Fibroblast of skin of scalp (primary cell): ENCODE measurements at regions not wholly inside any gene's neighbourhood (a gene's known extent, or its start where the extent isn't known, plus 50 kb on each side); places are given as distances from the start of the nearest gene placed in this dataset.

ENCODE experiments used
- DNase-seq: peaks from one replicate; pipeline ENCODE4 v3.0.0-alpha.2; 2013

DNA sequence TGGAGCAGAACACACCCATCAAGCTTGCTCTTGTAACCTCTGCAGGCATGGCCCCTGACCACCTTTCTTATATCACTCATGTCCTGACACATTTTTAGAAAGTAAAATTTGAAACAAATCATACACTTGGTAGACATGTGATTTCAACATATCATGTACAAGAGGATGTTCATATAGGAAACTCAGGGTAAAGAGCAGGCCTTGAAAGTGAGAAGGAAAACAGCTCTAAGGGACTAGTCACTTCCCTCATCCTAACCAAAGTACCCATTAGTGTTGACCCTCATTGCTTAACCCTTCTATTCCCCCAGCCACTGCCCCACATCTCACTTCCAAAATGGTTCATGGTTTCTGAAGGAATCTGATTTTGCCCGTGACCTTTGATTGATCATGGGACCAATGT, 492.4 kb upstream of the KLF4 start:
- no peak for DNase-seq

GRCh38 chr9:107980984-107981383, 491.4 kb upstream of the KLF4 start:
- DNase-seq = no peak

GRCh38 chr9:107976767-107977166, 487.2 kb upstream of the KLF4 start:
- DNase-seq = no peak

- DNase-seq = no peak
Measured at GRCh38 chr9:107975426-107976010, 485.9 kb upstream of the KLF4 start.

- no peak for DNase-seq
Measured at GRCh38 chr9:107973451-107973850, 483.9 kb upstream of the KLF4 start.

DNA sequence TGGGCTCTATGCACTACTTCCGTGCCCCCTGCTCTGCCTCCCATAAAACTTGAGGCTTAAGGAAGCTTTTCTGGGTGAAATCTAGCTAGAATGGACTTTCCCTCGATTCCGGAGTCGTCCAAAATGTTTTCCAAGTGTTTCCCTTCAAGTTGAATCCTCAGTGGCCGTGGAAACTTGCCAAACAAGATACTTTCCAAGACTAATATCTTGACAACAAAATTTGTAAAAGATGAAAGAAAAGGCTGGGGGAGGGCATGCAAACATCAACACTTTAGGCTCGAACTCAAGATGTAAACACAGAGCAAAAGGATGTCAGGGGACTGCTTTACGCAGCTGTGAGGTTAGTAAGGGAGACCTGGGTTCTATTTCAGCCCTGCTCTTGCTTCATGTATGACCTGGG, 482.8 kb upstream of the KLF4 start:
- no peak for DNase-seq

- no peak for DNase-seq
Measured at GRCh38 chr9:107971241-107971640, 481.7 kb upstream of the KLF4 start.

DNA sequence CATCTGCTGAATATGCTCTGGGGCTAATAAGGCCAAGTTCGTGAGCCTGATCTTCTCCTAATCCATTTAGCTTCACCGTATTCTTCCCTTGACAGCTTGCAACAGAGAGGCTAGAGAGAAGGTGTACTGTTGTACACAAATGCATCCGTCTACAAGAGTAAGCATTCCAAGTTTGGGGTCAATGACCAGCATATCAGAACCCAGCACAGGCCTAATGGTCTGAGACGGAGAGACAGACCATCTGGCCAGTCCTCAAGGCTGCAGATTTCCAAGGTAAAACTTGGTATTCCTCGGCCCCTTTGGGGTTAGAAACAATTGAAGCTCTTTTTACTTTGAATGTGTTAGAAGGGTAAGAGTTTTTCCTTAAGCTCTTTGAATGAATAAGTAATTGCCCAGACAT, 481.2 kb upstream of the KLF4 start:
- DNase-seq = no peak

DNA sequence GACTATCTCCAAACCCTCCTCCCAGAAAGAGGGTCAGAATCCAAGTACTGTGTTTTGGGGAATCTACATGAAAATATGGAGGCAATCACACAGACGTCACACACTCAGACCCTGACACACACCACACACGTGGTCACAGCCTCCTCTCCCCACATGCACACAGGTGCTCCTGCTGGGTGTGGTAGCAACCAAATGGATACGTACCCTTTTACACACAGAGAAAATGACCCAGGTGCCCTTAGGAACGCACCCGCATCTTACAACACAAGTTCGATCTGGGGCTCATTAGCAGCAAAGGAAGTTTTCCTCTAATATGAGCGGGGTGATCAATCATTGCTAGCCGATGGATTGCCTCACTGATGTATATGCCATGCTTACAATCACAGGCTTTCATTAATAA, 480.2 kb upstream of the KLF4 start:
- DNase-seq = no peak

- no peak for DNase-seq
Measured at GRCh38 chr9:107969141-107969540, 479.6 kb upstream of the KLF4 start.

DNA sequence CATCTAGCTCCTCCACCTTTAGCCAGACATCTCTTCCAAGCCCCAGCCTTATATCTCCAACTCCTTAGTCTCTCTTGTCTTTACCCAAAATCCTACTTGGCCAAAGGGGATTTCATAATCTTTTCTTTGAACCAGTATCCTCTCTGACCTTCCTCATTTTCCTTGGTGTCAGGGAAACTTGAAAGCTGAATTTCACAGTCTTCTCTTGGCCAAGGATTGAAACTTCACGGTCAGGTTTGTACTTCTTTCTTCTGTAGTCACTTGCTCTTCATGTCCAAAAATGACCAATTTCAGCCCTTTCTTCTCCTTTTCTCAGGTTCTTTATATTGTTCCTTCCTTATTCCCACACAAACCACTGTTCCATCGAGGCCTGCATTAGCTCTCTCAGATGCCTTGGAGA, 473.7 kb upstream of the KLF4 start:
- no peak for DNase-seq

DNA sequence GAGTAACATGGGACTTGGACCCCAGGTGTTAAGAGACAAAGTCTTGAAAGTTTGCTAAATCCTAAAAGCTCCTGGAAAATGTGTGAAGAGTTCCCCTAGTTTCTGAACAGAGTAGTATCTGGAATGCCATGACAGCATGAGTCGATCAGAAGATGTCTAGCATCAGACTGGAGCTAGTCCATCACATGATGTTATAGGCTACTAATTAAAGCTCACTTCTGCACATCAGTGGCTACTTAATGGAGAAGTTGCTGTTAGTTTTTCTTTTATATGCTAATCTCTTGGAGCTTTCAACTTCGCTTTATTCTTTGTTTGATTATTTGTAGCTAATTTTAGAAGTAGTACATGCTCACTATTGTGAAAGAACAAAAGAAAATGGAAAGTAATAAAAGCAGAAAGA, 471.3 kb upstream of the KLF4 start:
- DNase-seq = no peak

DNA sequence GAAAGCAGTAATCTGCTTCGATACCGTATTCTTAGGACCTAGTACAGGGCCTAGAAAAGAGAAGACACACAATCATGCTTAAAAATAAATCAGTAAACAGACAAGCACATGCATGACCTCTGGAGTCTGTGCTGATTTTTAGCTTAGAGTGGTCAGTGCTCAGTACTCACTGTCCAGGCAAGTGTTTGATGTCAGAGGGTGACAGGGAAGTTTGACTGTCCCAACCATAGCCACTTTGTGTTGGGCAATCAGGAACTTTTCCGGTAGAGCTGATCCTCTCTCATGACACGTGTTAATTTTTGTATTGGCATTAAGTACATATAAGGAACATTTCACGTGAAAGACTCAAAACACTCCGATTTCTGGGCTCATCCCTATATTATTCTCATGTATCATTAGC, 464.7 kb upstream of the KLF4 start:
- DNase-seq = no peak

- DNase-seq = no peak
Measured at GRCh38 chr9:107953556-107954125, 464.1 kb upstream of the KLF4 start.

DNA sequence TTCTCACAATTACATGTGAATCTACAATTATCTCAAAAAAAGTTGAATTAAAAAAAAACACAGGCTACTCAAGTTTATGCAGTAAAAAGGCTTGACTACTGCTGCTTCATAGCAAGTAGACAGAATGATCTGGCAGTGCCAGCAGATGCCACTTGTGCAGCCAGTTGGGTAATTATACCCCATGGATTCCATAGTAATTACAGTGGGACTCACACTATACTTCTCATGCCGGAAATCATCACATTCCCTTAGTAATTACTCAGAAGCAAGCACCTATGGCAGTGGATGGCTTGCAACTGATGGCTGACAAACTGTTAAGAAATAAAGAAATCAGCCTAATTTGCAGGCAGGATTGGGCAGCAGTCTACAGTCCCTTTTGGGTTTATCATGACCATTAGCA, 463.2 kb upstream of the KLF4 start:
- no peak for DNase-seq

DNA sequence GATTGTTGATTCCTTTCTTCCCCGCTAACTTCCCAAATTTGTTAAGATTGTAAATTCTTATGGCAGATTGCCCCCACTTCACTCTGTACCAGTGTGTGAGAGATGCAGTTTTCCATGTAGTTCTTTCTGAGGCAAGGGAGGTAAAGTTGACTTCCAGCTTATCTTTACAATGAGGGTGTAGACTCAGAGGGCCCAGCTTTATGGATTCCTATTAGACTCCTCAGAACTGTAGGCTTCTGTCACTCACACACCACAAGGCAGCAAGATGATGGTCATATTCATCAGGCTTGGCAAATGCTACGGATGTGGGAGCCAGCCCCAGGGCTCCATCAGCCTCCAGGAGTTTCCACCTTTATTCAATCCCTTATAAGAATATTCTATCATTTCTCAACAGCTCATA, 461.9 kb upstream of the KLF4 start:
- no peak for DNase-seq

GRCh38 chr9:107949061-107949460, 459.5 kb upstream of the KLF4 start:
- DNase-seq = no peak

- no peak for DNase-seq
Measured at GRCh38 chr9:107948601-107949000, 459.0 kb upstream of the KLF4 start.

GRCh38 chr9:107948086-107948485, 458.5 kb upstream of the KLF4 start:
- peak; percentile 23 for DNase-seq

DNA sequence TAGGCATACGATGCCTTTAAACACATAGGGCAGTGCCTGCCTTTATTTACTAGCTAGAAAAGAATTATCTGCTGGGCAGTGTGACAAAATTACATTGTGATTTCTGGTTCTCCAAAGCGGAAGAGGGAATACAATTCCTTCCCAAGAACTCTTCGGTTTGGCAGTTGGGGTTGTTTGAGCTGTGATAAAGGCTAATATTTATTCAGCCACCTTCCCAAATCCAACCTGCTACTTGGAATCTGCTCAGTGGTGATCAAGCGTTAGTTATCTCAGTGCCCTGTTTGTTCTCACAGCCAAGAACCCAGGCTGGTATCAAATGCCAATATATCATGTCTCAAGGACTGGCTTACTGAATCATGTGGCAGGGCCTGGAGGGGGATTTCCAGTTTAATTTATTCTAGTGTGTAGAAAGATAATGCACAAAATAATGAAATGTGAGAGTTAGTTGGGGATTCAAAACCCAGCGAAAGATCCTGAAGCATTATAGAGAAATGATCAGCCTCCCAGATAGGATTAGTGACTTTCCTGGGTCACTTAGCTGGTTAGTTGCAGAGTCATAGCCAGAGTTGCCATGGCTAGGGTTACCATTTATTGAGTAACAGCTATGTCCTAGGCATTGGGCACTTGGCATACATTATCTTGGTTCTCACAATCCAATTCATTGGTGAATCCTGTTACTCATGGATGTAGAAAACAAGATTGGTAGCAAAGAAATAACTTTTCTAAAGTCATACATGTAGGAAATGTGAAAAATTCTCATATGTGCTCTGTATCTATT, 457.0 kb upstream of the KLF4 start:
- DNase-seq = no peak

DNA sequence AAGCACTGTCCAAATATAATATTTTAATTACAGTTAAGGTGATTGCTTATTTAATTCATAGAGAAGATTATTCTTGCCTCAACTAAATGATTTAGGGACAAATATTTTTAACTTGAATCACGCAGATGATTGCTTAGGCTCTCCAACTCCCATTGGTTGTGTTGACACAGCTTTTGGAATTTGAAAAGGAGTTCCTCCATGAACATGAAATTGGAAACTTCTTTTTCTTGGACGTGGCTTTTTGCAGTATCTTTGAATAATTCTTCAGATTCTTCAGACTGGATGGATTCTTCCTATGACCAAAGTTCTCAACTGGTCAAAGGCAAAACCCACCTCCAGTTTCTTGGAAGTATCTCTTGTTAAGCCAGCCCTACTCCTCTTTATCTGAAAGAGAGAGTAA, 456.4 kb upstream of the KLF4 start:
- peak; percentile 32 for DNase-seq

DNA sequence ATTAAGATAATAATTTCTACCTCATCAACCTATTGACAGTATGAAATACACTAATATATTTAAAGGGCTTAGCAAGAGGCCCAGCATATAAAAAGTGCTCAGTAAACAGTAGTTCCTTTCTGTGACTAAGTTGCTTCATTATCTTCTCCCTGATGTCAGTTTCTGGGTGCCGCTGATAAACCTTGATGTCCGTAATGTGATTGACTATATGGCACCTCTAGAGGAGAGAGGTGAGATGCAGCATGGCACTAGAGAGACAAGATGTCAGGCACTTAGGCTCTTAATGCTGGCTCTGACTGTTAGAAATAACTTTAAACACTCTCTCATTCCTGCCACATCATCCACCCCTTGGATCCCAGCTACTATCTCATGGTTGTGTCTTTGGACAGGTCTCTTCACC, 455.9 kb upstream of the KLF4 start:
- no peak for DNase-seq

DNA sequence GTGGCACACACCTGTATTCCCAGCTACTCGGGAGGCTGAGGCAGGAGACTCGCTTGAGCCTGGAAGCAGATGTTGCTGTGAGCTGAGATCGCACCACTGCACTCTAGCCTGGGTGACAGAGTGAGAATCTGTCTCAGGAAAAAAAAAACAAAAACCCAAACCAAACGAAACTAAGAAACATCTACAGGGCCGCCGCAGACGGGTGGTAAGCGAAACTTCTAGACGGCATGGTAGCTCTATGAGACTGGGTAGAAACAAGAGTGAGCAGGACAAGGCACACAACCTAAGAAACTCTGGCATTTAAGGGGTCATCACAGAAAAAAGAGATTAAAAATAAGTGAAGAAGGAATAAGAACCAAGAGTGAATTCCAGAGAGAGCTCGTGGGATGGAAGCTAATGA, 454.8 kb upstream of the KLF4 start:
- DNase-seq = no peak

DNA sequence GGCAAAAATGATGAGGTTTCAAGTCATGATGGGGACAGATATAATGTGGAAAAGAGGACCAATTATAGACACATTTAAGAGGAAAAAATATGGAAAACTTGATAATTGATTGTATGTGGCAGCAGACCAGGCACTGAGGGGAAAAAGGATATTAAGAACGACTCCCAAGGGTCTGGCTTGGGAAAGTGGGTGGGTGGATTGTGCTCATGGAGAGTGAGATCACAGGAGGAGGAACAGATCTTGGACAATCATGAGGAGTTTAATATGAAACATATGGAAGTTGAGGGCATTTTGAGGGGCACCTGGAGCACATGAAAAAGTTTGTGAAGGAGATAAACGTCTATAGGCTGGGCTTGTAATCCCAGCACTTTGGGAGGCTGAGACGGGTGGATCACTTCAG, 454.3 kb upstream of the KLF4 start:
- no peak for DNase-seq
